GM12892 (cell line): ENCODE measurements at regions not wholly inside any gene's neighbourhood (a gene's known extent, or its start where the extent isn't known, plus 50 kb on each side); places are given as distances from the start of the nearest gene placed in this dataset.

Experiments used
- POLR2A ChIP-seq: IDR thresholded peaks from 2 replicates; pipeline ENCODE4 v1.6.1; 2011; ENCODE audit warnings: low read depth, low read length, control low read depth
- POLR2AphosphoS5 ChIP-seq: IDR thresholded peaks from 2 replicates; pipeline ENCODE4 v1.6.1; 2011; ENCODE audit warnings: low read depth, low read length, control low read depth

DNA sequence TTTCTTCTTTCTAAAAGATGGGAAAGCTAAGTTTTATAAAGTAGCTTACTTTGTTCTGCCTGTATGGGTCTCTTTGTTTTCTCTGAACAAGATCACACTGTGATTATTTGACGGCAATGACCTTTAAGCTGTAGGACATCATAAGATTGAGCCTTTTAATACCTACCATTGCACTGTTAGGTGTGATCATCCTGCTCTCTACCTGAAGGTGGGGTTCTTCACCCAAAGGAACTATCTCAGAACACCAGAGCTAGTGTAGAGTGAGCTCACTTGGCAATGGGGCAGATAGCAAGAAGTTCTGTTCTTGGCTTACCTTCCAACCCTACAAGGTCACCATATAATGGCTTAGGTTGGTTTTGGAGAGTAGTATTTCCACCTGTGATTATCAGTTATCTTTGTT is 200.2 kb downstream of the SPATA31D1 start:
- TF ChIP-seq POLR2A (no peak), POLR2AphosphoS5 (no peak)
